HG03460 (cell line): ENCODE measurements at regions not wholly inside any gene's neighbourhood (a gene's known extent, or its start where the extent isn't known, plus 50 kb on each side); places are given as distances from the start of the nearest gene placed in this dataset.

ENCODE experiments used
- ATAC-seq: cut with Tn5 transposase; IDR thresholded peaks from one replicate; pipeline ENCODE4 v1.9.1; 2021; ENCODE audit not compliant: unreplicated experiment

- no peak for ATAC-seq
These were observed 65.1 kb upstream of the DIAPH2 start for GRCh38 chrX:96619588-96619987.

DNA sequence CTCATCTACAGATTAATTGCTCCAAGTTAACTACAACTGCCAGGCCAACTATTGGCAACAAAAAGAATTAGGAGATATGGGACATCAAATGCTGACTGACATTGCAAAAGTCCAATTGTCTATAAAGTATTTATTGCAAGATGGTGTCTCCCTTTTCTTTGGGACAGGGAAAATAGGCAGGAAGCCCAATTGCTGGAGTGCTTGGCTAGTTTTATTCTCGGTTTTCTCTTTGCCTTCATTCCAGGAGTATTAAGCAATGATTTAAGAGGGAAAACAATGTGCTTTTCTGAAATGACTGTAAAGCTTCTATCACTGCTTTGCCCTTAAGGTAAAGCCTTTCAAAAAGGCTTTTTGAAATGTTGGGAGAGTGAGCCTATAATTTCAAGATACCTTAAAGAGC lies 62.8 kb upstream of the DIAPH2 start:
- no peak for ATAC-seq
